A673 (cell line): ENCODE measurements at regions not wholly inside any gene's neighbourhood (a gene's known extent, or its start where the extent isn't known, plus 50 kb on each side); places are given as distances from the start of the nearest gene placed in this dataset.
A peak's percentile ranks its signal among the peaks of the same experiment; 100 is the strongest.

ENCODE experiments used
- BruUV-seq: library from RNA; stranded (reverse); fragments of 400-500 nt; replicated peaks from 2 replicates; lab custom pipeline; 2021; lab: Mats Ljungman, UMichigan
- CTCF ChIA-PET: fragments of 300-600 bp; sonication (Branson Sonifier 250); formaldehyde crosslinking; loops from one replicate; lab custom pipeline; 2022; ENCODE audit warnings: antibody characterized with exemption; lab: Charles Lee
- POLR2A ChIA-PET: fragments of 300-600 bp; sonication (Branson Sonifier 250); formaldehyde crosslinking; loops from one replicate; lab custom pipeline; 2022; ENCODE audit warnings: antibody characterized with exemption; ENCODE audit not compliant: low non-redundant PET; lab: Charles Lee
- DNase-seq: peaks from one replicate; pipeline ENCODE4 v3.0.0-alpha.2; 2015; ENCODE audit warnings: low spot score
- H3K27ac ChIP-seq: fragments of 200-600 bp; sonication (generic); 2 replicates; pipeline ENCODE4 v1.5.1; 2016; ENCODE audit warnings: mixed run types, low read depth, mild to moderate bottlenecking, mixed read lengths, antibody characterized with exemption, low read length; ENCODE audit not compliant: poor library complexity, severe bottlenecking
- H3K27me3 ChIP-seq: fragments of 200-600 bp; sonication (generic); replicated peaks from 2 replicates; pipeline ENCODE4 v1.6.1; 2017; ENCODE audit warnings: mixed run types, low read depth, mild to moderate bottlenecking, mixed read lengths, antibody characterized with exemption, low read length; ENCODE audit not compliant: insufficient read depth, poor library complexity
- H3K36me3 ChIP-seq: fragments of 200-600 bp; sonication (generic); 2 replicates; pipeline ENCODE4 v1.6.1; 2016; ENCODE audit warnings: mixed run types, mild to moderate bottlenecking, mixed read lengths, antibody characterized with exemption, low read length; ENCODE audit not compliant: insufficient read depth, poor library complexity, severe bottlenecking
- H3K4me1 ChIP-seq: fragments of 200-600 bp; sonication (generic); 2 replicates; pipeline ENCODE4 v1.6.1; 2017; ENCODE audit warnings: mixed run types, mild to moderate bottlenecking, mixed read lengths, antibody characterized with exemption, low read length; ENCODE audit not compliant: insufficient read depth, poor library complexity, severe bottlenecking
- H3K4me3 ChIP-seq: fragments of 200-600 bp; sonication (generic); 2 replicates; pipeline ENCODE4 v1.5.1; 2016; ENCODE audit warnings: low read depth, mixed run types, mild to moderate bottlenecking, mixed read lengths, low read length; ENCODE audit not compliant: poor library complexity, severe bottlenecking
- H3K9me3 ChIP-seq: fragments of 200-600 bp; sonication (generic); 2 replicates; pipeline ENCODE4 v1.6.1; 2016; ENCODE audit warnings: mixed run types, low read depth, mild to moderate bottlenecking, mixed read lengths, antibody characterized with exemption, low read length; ENCODE audit not compliant: poor library complexity, severe bottlenecking
- CTCF ChIP-seq: fragments of 300-800, 200-600 bp; sonication (generic); conservative IDR thresholded peaks from 2 replicates; pipeline ENCODE4 v1.5.1; 2017; ENCODE audit warnings: low read depth, mild to moderate bottlenecking, antibody characterized with exemption, low read length, moderate library complexity, mixed read lengths
- EZH2 ChIP-seq: fragments of 200-600 bp; sonication (generic); IDR thresholded peaks from 2 replicates; pipeline ENCODE4 v1.6.1; 2017; ENCODE audit warnings: borderline replicate concordance, low read depth, mild to moderate bottlenecking, mixed read lengths, antibody characterized with exemption, low read length; ENCODE audit not compliant: poor library complexity, severe bottlenecking
- intact Hi-C: fragments of 100-400 bp; cut with micrococcal nuclease; formaldehyde crosslinking; loops from one replicate; pipeline ENCODE4 v1.10.0; 2022; ENCODE audit not compliant: unreplicated experiment

GRCh38 chr17:74005790-74006189 is 197.7 kb upstream of the RPL38 start:
- Histone ChIP-seq H3K9me3 (no peaks in the 10 kb centered on the region), H3K27ac (no peak overlapping the region), H3K36me3 (no peaks in the 10 kb centered on the region), H3K4me3 (no peak overlapping the region), H3K4me1 (peaks cover 11% of the 10 kb centered on the region), H3K27me3 (peaks cover 7% of the 10 kb centered on the region)
- DNase-seq: no peak
- intact Hi-C loops: no loop called here
- TF ChIP-seq CTCF (no peak), EZH2 (no peak)
- ChIA-PET POLR2A (no interaction called here), CTCF (no interaction called here)
- no TSS peak for BruUV-seq

- no peak overlapping the region for H3K4me3 ChIP-seq
- ChIA-PET CTCF (no interaction called here), POLR2A (no interaction called here)
- H3K36me3 ChIP-seq: no peaks in the 10 kb centered on the region
- intact Hi-C loops: no loop called here
- peaks cover 11% of the 10 kb centered on the region for H3K4me1 ChIP-seq
- no peak overlapping the region for H3K27ac ChIP-seq
- TF ChIP-seq EZH2 (no peak), CTCF (no peak)
- no peak for DNase-seq
- no TSS peak for BruUV-seq
- H3K27me3 ChIP-seq: peaks cover 7% of the 10 kb centered on the region
- H3K9me3 ChIP-seq: no peaks in the 10 kb centered on the region
Measured at GRCh38 chr17:74006371-74006770, 197.1 kb upstream of the RPL38 start.

- Histone ChIP-seq H3K27me3 (peaks cover 14% of the 10 kb centered on the region), H3K4me1 (peaks cover 11% of the 10 kb centered on the region), H3K36me3 (no peaks in the 10 kb centered on the region), H3K27ac (no peak overlapping the region), H3K9me3 (no peaks in the 10 kb centered on the region), H3K4me3 (no peak overlapping the region)
- BruUV-seq: no TSS peak
- ChIA-PET POLR2A (no interaction called here), CTCF (no interaction called here)
- intact Hi-C loops: no loop called here
- DNase-seq: peak; percentile 29
- no peak for TF ChIP-seq EZH2
- peak; percentile 55 for TF ChIP-seq CTCF
Measured at GRCh38 chr17:74008196-74008595, 195.3 kb upstream of the RPL38 start.
